Keratinocyte (primary cell): ENCODE measurements at regions not wholly inside any gene's neighbourhood (a gene's known extent, or its start where the extent isn't known, plus 50 kb on each side); places are given as distances from the start of the nearest gene placed in this dataset.

ENCODE experiments used
- DNase-seq: peaks from one replicate; pipeline ENCODE4 v3.0.0-alpha.2; 2011; ENCODE audit warnings: low read depth, missing footprints, low spot score
- FAIRE-seq: peaks from 2 replicates; lab custom pipeline; 2011; peaks lifted over from hg19 to GRCh38; lab: Jason Lieb, UNC
- H2AFZ ChIP-seq: 2 replicates; pipeline ENCODE4 v1.6.0; 2012; ENCODE audit warnings: low read length, control low read depth, inconsistent platforms; ENCODE audit not compliant: control insufficient read depth
- H3K27ac ChIP-seq: 2 replicates; pipeline ENCODE4 v1.5.1; 2011; ENCODE audit warnings: low read length; ENCODE audit not compliant: control insufficient read depth, insufficient read depth
- H3K27me3 ChIP-seq: 3 replicates; pipeline ENCODE4 v1.6.0; 2011; ENCODE audit warnings: low read length; ENCODE audit not compliant: control insufficient read depth, insufficient read depth; ENCODE audit errors: extremely low read depth
- H3K36me3 ChIP-seq, 2 experiments: 2 replicates in 1 of 2; 3 replicates in 1 of 2; pipeline ENCODE4 v1.5.1; 2011; ENCODE audit warnings: low read length in 2 of 2, mild to moderate bottlenecking in 1 of 2; ENCODE audit not compliant: control insufficient read depth in 2 of 2, insufficient read depth in 2 of 2; ENCODE audit errors: extremely low read depth in 1 of 2
- H3K4me1 ChIP-seq: 3 replicates; pipeline ENCODE4 v1.5.1; 2011; ENCODE audit warnings: low read length; ENCODE audit not compliant: control insufficient read depth, insufficient read depth; ENCODE audit errors: extremely low read depth
- H3K4me2 ChIP-seq: 3 replicates; pipeline ENCODE4 v1.6.0; 2011; ENCODE audit warnings: low read depth, low read length; ENCODE audit not compliant: control insufficient read depth, insufficient read depth; ENCODE audit errors: extremely low read depth
- H3K4me3 ChIP-seq, 3 experiments: fragments of 200-600 bp in 1 of 3; sonication (generic) in 1 of 3; 2 replicates in 2 of 3; 3 replicates in 1 of 3; pipeline ENCODE4 v1.5.1; 2011 to 2016; ENCODE audit warnings: low read length in 3 of 3, mild to moderate bottlenecking in 3 of 3, control low read depth in 2 of 3, inconsistent platforms in 1 of 3, low read depth in 1 of 3, mixed read lengths in 1 of 3, mixed run types in 1 of 3, moderate library complexity in 1 of 3; ENCODE audit not compliant: control insufficient read depth in 2 of 3, insufficient read depth in 2 of 3; ENCODE audit errors: extremely low read depth in 1 of 3
- H3K79me2 ChIP-seq: 2 replicates; pipeline ENCODE4 v1.6.0; 2012; ENCODE audit warnings: low read length; ENCODE audit not compliant: control insufficient read depth, insufficient read depth
- H3K9ac ChIP-seq: 3 replicates; pipeline ENCODE4 v1.6.0; 2011; ENCODE audit warnings: low read length; ENCODE audit not compliant: control insufficient read depth, insufficient read depth; ENCODE audit errors: extremely low read depth
- H3K9me1 ChIP-seq: 3 replicates; pipeline ENCODE4 v1.6.0; 2011; ENCODE audit warnings: low read length; ENCODE audit not compliant: control insufficient read depth, insufficient read depth; ENCODE audit errors: extremely low read depth
- H3K9me3 ChIP-seq: 2 replicates; pipeline ENCODE4 v1.5.1; 2012; ENCODE audit warnings: low read depth, low read length; ENCODE audit not compliant: control insufficient read depth
- H4K20me1 ChIP-seq: 3 replicates; pipeline ENCODE4 v1.6.0; 2011; ENCODE audit warnings: low read length; ENCODE audit not compliant: control insufficient read depth, insufficient read depth; ENCODE audit errors: extremely low read depth
- CTCF ChIP-seq, 3 experiments: IDR thresholded peaks in 1 of 3; conservative IDR thresholded peaks in 1 of 3; optimal IDR thresholded peaks in 1 of 3; 2 replicates in 2 of 3; 3 replicates in 1 of 3; pipeline versions ENCODE3 to v1.5.1; 2011; ENCODE audit warnings: low read length in 3 of 3, mild to moderate bottlenecking in 3 of 3, moderate library complexity in 2 of 3, control low read depth in 1 of 3, inconsistent platforms in 1 of 3; ENCODE audit not compliant: insufficient read depth in 2 of 3; ENCODE audit errors: extremely low read depth in 1 of 3
- EZH2 ChIP-seq: IDR thresholded peaks from one replicate; pipeline ENCODE4 v1.6.1; 2012; ENCODE audit warnings: inconsistent platforms, mild to moderate bottlenecking, low read length, moderate library complexity
- dilution Hi-C: fragments of 300-500 bp; cut with MboI; formaldehyde crosslinking; loops from one replicate; pipeline ENCODE4 v1.7.0; 2020; ENCODE audit warnings: low sequenced_read_pairs; ENCODE audit not compliant: extremely low pct_ligation_motif_present

- no peak overlapping the region for H3K9ac ChIP-seq
- no peaks in the 10 kb centered on the region for H3K9me3 ChIP-seq
- H4K20me1 ChIP-seq = no peaks in the 10 kb centered on the region
- no peaks in the 10 kb centered on the region for H3K36me3 ChIP-seq
- H2AFZ ChIP-seq = no peak overlapping the region
- no peak overlapping the region for H3K27ac ChIP-seq
- no peak overlapping the region for H3K4me3 ChIP-seq
- dilution Hi-C loops = no loop called here
- H3K4me1 ChIP-seq = no peaks in the 10 kb centered on the region
- TF ChIP-seq CTCF (optimal IDR thresholded peaks at IDR 0.05 in 1 of 3, IDR thresholded peaks at IDR 0.05 in 1 of 3, conservative IDR thresholded peaks at IDR 0.05 in 1 of 3; ENCODE audit: extremely low read depth in 1 of 3, insufficient read depth in 2 of 3, low read length in 3 of 3) = no peak
- no peak for TF ChIP-seq EZH2
- no peaks in the 10 kb centered on the region for H3K9me1 ChIP-seq
- no peak overlapping the region for H3K4me2 ChIP-seq
- no peak for DNase-seq
- no peaks in the 10 kb centered on the region for H3K79me2 ChIP-seq
- H3K27me3 ChIP-seq = no peaks in the 10 kb centered on the region
- FAIRE-seq = no peak
Measured at GRCh38 chr18:1253827-1254226, 349.2 kb downstream of the ADCYAP1 start.

- DNase-seq = no peak
- Histone ChIP-seq H3K27me3 (no peaks in the 10 kb centered on the region), H3K27ac (no peak overlapping the region), H3K9me1 (no peaks in the 10 kb centered on the region), H3K4me3 (no peak overlapping the region), H3K9ac (no peak overlapping the region), H4K20me1 (no peaks in the 10 kb centered on the region), H2AFZ (no peak overlapping the region), H3K4me1 (no peaks in the 10 kb centered on the region), H3K4me2 (no peak overlapping the region), H3K36me3 (no peaks in the 10 kb centered on the region), H3K79me2 (no peaks in the 10 kb centered on the region), H3K9me3 (no peaks in the 10 kb centered on the region)
- dilution Hi-C loops = no loop called here
- no peak for TF ChIP-seq CTCF (optimal IDR thresholded peaks at IDR 0.05 in 1 of 3, IDR thresholded peaks at IDR 0.05 in 1 of 3, conservative IDR thresholded peaks at IDR 0.05 in 1 of 3; ENCODE audit: extremely low read depth in 1 of 3, insufficient read depth in 2 of 3, low read length in 3 of 3)
- TF ChIP-seq EZH2 = no peak
- no peak for FAIRE-seq
Measured at GRCh38 chr18:1261054-1261453, 356.4 kb downstream of the ADCYAP1 start.
